Activated CD8-positive, alpha-beta memory T cell treated with anti-CD3 and anti-CD28 coated beads, Interleukin-2, amount 10 ng/mL, durations not matched to agents 7 days and 5 days (primary cell): ENCODE measurements at regions not wholly inside any gene's neighbourhood (a gene's known extent, or its start where the extent isn't known, plus 50 kb on each side); places are given as distances from the start of the nearest gene placed in this dataset.
"Not testable (repeated sequence)": the region's sequence is repeated elsewhere in the genome, so short reads cannot be mapped to it uniquely, and the experiment has no call there.

ENCODE experiments used
- ATAC-seq: fragments of 150-1000 bp; cut with Tn5 transposase; one replicate; pipeline ENCODE4 v1.10.0; 2021; ENCODE audit warnings: moderate library complexity
- CTCF ChIA-PET: fragments of 350-600 bp; sonication (Branson Sonifier 250); formaldehyde crosslinking; loops from one replicate; lab custom pipeline; 2021; ENCODE audit warnings: antibody characterized with exemption; lab: Charles Lee
- DNase-seq: peaks from one replicate; pipeline ENCODE4 v3.0.0-alpha.2; 2020
- H3K27ac Mint-ChIP-seq: one replicate; pipeline ENCODE4 v1.8.0; 2021; ENCODE audit warnings: mild to moderate bottlenecking, mixed read lengths
- H3K27me3 Mint-ChIP-seq: one replicate; pipeline ENCODE4 v1.8.0; 2021; ENCODE audit warnings: mixed read lengths
- H3K36me3 Mint-ChIP-seq: one replicate; pipeline ENCODE4 v1.8.0; 2021; ENCODE audit warnings: mild to moderate bottlenecking, mixed read lengths
- H3K4me1 Mint-ChIP-seq: one replicate; pipeline ENCODE4 v1.8.0; 2021; ENCODE audit warnings: mixed read lengths
- H3K4me3 Mint-ChIP-seq: one replicate; pipeline ENCODE4 v1.8.0; 2021; ENCODE audit warnings: mild to moderate bottlenecking, moderate library complexity, mixed read lengths
- H3K9me3 Mint-ChIP-seq: one replicate; pipeline ENCODE4 v1.8.0; 2022; ENCODE audit warnings: low read depth, mixed read lengths

DNA sequence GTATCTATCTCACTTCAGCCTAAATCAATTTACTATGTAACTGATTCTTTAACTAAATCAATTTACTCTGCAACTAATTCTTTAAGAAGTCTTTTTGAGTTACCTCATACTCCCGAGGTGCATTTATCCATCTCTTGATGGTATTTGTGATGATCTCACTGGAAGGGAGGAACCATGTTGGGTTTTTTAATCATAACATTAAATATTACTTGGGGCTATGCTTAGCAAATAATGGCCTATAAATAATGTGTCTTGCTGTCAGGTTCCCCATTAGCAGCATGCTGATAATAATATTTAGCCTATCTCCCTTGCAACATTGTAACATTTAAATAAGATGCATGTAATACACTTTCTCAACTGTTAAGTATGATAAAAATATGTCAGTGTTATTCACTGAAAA, 411.3 kb downstream of the SLITRK1 start:
- Mint-ChIP-seq H3K4me3 (no peak overlapping the region), H3K4me1 (no peaks in the 10 kb centered on the region), H3K9me3 (peaks cover 2% of the 10 kb centered on the region), H3K27ac (no peak overlapping the region), H3K36me3 (no peaks in the 10 kb centered on the region), H3K27me3 (no peaks in the 10 kb centered on the region)
- CTCF ChIA-PET, result no interaction called here
- no peak for ATAC-seq
- DNase-seq, result no peak

DNA sequence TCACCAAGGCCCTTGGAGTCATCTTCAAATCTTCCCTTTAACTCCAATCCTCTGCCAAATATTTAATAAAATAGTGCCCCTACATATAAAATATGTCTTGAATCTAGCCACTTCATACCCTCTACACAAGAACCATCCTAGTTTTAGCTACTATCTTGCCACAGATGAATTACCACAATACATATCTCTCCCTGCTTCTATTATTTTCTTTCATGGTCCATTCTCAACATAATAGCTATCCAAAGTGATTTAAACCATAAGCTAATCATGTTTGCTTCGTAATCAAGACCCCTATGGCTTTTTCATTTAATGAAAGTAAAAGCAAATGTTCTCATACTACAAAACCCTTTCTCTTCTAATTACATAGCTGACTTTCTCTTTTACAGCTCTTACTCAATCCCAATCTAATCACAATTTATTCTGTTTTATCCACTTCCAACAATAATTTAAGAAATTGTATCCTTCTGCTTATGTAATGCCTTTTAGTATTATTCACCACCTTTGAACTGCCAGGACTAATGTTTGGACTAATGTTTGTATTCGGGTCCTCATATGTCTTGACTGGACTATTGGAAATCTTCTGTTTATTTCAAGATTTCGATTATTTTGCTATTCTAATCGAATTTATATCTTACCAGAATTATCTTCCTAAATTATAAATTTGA, 412.0 kb downstream of the SLITRK1 start:
- H3K4me3 Mint-ChIP-seq, result no peak overlapping the region
- H3K4me1 Mint-ChIP-seq, result no peaks in the 10 kb centered on the region
- ATAC-seq, result no peak

DNA sequence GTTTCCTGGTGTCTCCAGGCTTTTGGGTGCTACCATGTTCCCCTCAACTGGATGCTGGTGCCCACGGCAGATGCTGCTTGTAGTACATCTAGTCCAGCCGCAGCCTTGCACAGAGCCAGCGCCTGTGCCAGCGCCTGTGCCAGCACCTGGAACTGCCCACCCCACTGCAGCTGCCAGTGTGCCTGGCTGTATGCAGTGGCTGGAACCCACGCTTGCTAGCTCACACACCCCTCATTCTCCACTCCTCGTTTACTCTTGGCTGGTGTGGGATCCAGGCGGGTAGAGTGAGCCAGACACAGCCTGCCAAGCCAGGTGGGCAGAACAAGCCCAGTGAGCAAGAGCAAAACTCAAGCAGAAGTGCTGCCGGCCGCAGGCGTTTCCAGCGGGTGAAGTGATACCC, 428.6 kb downstream of the SLITRK1 start:
- no peaks in the 10 kb centered on the region for H3K4me1 Mint-ChIP-seq
- no peaks in the 10 kb centered on the region for H3K36me3 Mint-ChIP-seq
- H3K27ac Mint-ChIP-seq, result no peak overlapping the region
- H3K9me3 Mint-ChIP-seq, result peaks cover 3% of the 10 kb centered on the region
- ATAC-seq (no peak), DNase-seq (no peak)
- H3K4me3 Mint-ChIP-seq, result no peak overlapping the region
- H3K27me3 Mint-ChIP-seq, result no peaks in the 10 kb centered on the region
- CTCF ChIA-PET, result no interaction called here

More for the DNA sequence above, 412.0 kb downstream of the SLITRK1 start:
- no peak for DNase-seq
- Mint-ChIP-seq H3K36me3 (no peaks in the 10 kb centered on the region), H3K9me3 (peaks cover 2% of the 10 kb centered on the region), H3K27ac (no peak overlapping the region), H3K27me3 (no peaks in the 10 kb centered on the region)
- CTCF ChIA-PET, result no interaction called here

- H3K4me1 Mint-ChIP-seq, result no peaks in the 10 kb centered on the region
- H3K9me3 Mint-ChIP-seq, result peaks cover 3% of the 10 kb centered on the region
- ATAC-seq (no peak), DNase-seq (no peak)
- H3K36me3 Mint-ChIP-seq, result no peaks in the 10 kb centered on the region
- H3K27ac Mint-ChIP-seq, result no peak overlapping the region
- no peak overlapping the region for H3K4me3 Mint-ChIP-seq
- CTCF ChIA-PET, result no interaction called here
- H3K27me3 Mint-ChIP-seq, result no peaks in the 10 kb centered on the region
Observed at GRCh38 chr13:83453300-83453699, 429.0 kb downstream of the SLITRK1 start.

DNA sequence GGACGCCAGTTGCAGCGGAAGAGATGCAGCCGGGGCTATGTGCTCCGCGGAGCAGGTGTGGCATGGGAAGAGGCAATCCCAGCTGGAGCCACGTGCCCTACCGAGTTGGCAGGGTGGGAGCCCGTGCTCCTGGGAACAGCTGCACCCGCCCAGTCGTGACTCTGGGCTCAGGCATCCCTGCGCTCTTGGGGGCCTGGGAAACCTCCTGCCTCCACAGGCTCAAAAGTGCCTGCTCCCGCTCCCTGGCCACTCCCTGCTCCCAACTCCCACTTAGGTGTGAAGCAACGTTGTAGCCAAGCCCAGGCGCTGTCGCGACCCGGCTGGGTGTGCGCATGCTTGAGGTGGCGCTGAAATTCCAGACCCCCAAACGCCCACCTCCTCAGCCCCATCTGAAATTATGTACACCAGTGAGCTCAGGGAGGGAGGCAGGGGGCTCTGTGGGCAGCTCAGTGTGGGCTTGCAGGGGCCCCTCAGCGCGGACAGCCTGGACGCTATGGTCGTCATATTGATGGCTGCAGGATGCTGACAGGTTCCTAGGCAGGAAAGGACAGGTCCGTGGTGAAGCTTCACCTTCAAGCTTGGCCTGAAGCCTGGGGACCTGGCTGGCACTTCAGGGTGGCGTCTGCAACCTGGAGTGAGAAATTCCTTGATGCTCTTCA, 429.9 kb downstream of the SLITRK1 start:
- no peaks in the 10 kb centered on the region for H3K27me3 Mint-ChIP-seq
- H3K4me3 Mint-ChIP-seq, result no peak overlapping the region
- no peak for ATAC-seq
- no peak overlapping the region for H3K27ac Mint-ChIP-seq
- H3K36me3 Mint-ChIP-seq, result no peaks in the 10 kb centered on the region
- no peak for DNase-seq
- H3K9me3 Mint-ChIP-seq, result peaks cover 3% of the 10 kb centered on the region
- CTCF ChIA-PET, result no interaction called here
- H3K4me1 Mint-ChIP-seq, result no peaks in the 10 kb centered on the region

DNA sequence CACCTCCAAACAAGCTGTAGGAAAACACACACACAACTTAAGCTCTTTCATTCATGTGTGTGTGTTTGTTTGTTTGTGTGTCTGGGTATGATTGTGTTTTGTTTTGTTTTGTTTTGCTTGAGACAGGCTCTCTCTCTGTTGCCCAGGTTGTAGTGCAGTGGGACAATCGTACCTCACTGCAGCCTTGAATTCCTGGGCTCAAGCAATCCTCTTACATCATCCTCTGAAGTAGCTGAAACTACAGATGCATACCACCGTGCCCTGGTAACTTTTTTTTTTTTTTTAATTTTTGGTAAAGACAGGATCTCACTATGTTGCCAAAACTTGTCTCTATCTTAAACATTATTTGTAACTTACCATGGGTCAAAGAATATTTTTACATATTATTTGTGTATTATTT, 431.7 kb downstream of the SLITRK1 start:
- Mint-ChIP-seq H3K4me3 (no peak overlapping the region), H3K9me3 (peaks cover 8% of the 10 kb centered on the region), H3K4me1 (no peaks in the 10 kb centered on the region), H3K36me3 (no peaks in the 10 kb centered on the region), H3K27me3 (no peaks in the 10 kb centered on the region), H3K27ac (no peak overlapping the region)
- no peak for DNase-seq
- ATAC-seq, result no peak
- CTCF ChIA-PET, result no interaction called here

DNA sequence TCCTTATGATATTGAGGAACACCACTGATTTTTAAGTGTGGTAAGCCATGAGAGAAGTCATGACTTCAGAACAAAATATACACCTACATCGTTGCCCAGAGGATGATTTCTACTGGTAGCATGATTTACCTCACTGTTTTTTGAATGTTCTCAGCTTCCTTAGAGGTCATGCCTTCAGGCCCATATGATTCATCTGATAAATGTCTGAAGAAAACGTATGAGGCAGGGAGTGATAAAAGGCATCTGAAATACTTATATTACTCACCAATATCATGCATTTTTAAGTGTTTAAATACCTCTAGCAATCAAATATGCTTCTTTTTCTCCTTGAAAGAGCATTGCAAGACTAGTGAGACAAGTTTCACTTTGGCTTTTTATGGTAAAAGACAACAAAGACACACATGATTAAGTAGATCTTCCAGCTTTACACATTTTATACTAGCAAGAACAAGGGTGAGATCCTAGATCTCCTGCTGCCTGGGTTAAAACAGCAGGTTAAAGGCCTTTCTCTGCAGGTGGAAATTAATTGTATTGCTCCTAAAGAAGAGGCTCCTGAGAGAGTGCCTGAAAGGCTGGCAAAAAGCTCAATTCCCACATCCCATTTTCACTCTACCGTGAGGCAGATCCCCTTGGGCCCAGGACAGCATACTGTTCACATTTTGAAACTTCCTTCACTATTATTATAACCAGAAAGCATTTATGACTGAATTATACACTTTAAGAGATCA, 432.4 kb downstream of the SLITRK1 start:
- no peak for ATAC-seq

GRCh38 chr13:83440465-83440864, 441.8 kb downstream of the SLITRK1 start:
- no peaks in the 10 kb centered on the region for H3K36me3 Mint-ChIP-seq
- DNase-seq, result no peak
- no peak overlapping the region for H3K27ac Mint-ChIP-seq
- no peaks in the 10 kb centered on the region for H3K4me1 Mint-ChIP-seq
- CTCF ChIA-PET, result no interaction called here
- H3K27me3 Mint-ChIP-seq, result no peaks in the 10 kb centered on the region
- no peak for ATAC-seq
- peaks cover 13% of the 10 kb centered on the region for H3K9me3 Mint-ChIP-seq
- no peak overlapping the region for H3K4me3 Mint-ChIP-seq

More for the DNA sequence above, 432.4 kb downstream of the SLITRK1 start:
- Mint-ChIP-seq H3K27ac (no peak overlapping the region), H3K4me1 (no peaks in the 10 kb centered on the region), H3K36me3 (no peaks in the 10 kb centered on the region), H3K9me3 (peaks cover 8% of the 10 kb centered on the region), H3K4me3 (no peak overlapping the region), H3K27me3 (no peaks in the 10 kb centered on the region)
- no peak for DNase-seq
- CTCF ChIA-PET, result no interaction called here

DNA sequence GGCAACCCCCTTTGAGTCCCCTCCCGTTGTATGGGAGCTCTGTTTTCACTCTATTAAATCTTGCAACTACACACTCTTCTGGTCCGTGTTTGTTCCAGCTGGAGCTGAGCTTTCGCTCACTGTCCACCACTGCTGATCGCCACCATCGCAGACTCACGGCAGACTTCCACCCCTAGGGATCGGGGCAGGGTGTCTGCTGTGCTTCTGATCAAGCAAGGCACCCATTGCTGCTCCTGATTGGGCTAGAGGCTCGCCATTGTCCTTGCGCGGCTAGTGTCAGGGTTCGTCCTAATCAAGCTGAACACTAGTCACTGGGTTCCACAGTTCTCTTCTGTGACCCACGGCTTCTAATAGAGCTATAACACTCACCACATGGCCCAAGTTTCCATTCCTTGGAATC, 442.8 kb downstream of the SLITRK1 start:
- H3K4me3 Mint-ChIP-seq, DNase-seq, ATAC-seq, H3K27ac Mint-ChIP-seq, H3K27me3 Mint-ChIP-seq, H3K36me3 Mint-ChIP-seq, H3K4me1 Mint-ChIP-seq, CTCF ChIA-PET: not testable (repeated sequence)
- H3K9me3 Mint-ChIP-seq, result peaks cover 13% of the 10 kb centered on the region

DNA sequence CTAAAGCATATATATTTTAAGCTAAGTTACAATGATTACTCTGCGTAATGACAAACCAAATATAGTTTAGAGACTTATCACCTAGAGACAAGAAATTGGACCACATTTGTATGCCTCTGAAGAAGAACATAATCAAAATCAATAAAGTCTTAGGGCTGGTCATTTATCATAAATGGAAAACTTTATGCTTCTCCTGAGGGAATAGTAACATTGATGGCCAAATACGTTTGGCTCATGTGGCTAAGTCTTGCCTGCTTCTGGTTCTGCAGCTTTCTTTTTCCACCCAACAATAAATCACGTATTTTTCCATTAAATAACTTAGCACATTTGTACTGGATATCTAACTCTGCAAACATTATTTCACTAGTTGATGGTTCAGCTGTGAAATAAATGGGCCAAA, 458.4 kb downstream of the SLITRK1 start:
- ATAC-seq (no peak), DNase-seq (no peak)
- Mint-ChIP-seq H3K36me3 (no peaks in the 10 kb centered on the region), H3K27me3 (no peaks in the 10 kb centered on the region), H3K4me3 (no peak overlapping the region), H3K4me1 (no peaks in the 10 kb centered on the region), H3K27ac (no peak overlapping the region), H3K9me3 (peaks cover 1% of the 10 kb centered on the region)
- CTCF ChIA-PET, result no interaction called here

GRCh38 chr13:83423381-83423780, 458.9 kb downstream of the SLITRK1 start:
- H3K9me3 Mint-ChIP-seq, result no peaks in the 10 kb centered on the region
- no peaks in the 10 kb centered on the region for H3K27me3 Mint-ChIP-seq
- no peaks in the 10 kb centered on the region for H3K36me3 Mint-ChIP-seq
- CTCF ChIA-PET, result no interaction called here
- H3K4me3 Mint-ChIP-seq, result no peak overlapping the region
- no peaks in the 10 kb centered on the region for H3K4me1 Mint-ChIP-seq
- DNase-seq, result no peak
- ATAC-seq, result no peak
- no peak overlapping the region for H3K27ac Mint-ChIP-seq

DNA sequence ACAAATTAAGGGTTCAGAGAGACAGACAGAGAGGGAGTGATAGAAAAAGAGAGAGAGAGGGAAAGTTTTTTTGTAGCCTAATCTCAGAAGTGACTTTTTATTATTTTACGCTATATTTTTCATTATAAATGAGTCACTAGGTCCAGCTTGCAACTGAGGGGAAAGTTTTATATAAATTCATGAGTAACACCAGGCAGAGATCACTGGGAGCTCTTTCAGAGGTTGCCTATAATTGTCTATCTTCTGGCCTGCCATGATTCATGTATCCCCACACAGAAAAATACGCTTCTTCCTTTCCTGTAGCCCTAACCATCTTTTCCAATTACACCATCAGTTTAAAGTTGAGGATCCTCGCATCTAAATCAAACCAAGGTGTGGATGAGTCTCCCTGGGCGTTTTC, 467.9 kb downstream of the SLITRK1 start:
- H3K27me3 Mint-ChIP-seq, result no peaks in the 10 kb centered on the region
- no peak overlapping the region for H3K27ac Mint-ChIP-seq

DNA sequence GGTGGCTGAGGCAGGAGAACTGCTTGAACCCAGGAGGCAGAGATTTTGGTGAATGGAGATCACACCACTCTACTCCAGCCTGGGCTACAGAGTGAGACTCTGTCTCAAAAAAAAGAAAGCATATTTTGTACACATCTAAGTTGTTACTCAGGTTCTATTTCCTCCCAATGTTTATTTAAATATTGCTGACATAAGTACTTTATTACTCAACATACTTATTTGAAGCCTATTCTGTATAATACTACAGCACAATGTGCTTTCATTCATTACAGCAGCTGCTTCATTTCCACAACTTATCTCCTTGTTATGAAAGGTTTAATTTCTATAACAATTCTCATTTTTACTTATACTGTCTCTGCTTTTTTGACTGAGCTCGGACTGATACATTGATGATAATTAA, 495.7 kb downstream of the SLITRK1 start:
- Mint-ChIP-seq H3K9me3 (peaks cover 4% of the 10 kb centered on the region), H3K27me3 (no peaks in the 10 kb centered on the region)

More for the DNA sequence above, 467.9 kb downstream of the SLITRK1 start:
- DNase-seq, result no peak
- CTCF ChIA-PET, result no interaction called here
- Mint-ChIP-seq H3K9me3 (peaks cover 4% of the 10 kb centered on the region), H3K36me3 (no peaks in the 10 kb centered on the region), H3K4me1 (no peaks in the 10 kb centered on the region), H3K4me3 (no peak overlapping the region)
- no peak for ATAC-seq

GRCh38 chr13:83378908-83379307, 503.4 kb downstream of the SLITRK1 start:
- no peak for DNase-seq
- no peak overlapping the region for H3K27ac Mint-ChIP-seq
- no peaks in the 10 kb centered on the region for H3K27me3 Mint-ChIP-seq
- no peaks in the 10 kb centered on the region for H3K4me1 Mint-ChIP-seq
- CTCF ChIA-PET, result no interaction called here
- ATAC-seq, result no peak
- no peaks in the 10 kb centered on the region for H3K36me3 Mint-ChIP-seq
- H3K9me3 Mint-ChIP-seq, result peaks cover 5% of the 10 kb centered on the region
- no peak overlapping the region for H3K4me3 Mint-ChIP-seq

More for the DNA sequence above, 495.7 kb downstream of the SLITRK1 start:
- H3K36me3 Mint-ChIP-seq, result no peaks in the 10 kb centered on the region
- DNase-seq (no peak), ATAC-seq (no peak)
- no peaks in the 10 kb centered on the region for H3K4me1 Mint-ChIP-seq
- CTCF ChIA-PET, result no interaction called here
- no peak overlapping the region for H3K27ac Mint-ChIP-seq
- H3K4me3 Mint-ChIP-seq, result no peak overlapping the region
